ENCODE measurements at regions not wholly inside any gene's neighbourhood (a gene's known extent, or its start where the extent isn't known, plus 50 kb on each side); places are given as distances from the start of the nearest gene placed in this dataset.

DNA sequence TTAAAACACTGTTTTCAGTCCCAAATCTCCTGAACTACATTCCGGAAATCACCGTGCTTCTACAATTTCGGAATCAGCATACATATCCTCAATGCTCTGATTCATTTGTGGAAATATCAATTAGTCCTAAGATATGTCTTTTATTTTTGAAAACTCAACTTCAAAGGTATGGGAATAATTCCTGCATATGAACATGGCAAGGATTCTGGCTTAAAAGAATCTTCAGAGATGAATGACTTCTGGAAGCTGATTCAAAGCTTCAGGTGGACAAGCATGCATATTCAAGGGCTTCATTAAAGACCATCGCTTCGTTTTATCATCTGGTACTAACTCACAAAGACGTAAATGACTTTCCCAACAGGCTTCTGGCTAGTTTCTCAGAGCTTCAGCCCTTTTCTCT, 246.0 kb upstream of the LRRN1 start:
- no peak for DNase-seq

DNA sequence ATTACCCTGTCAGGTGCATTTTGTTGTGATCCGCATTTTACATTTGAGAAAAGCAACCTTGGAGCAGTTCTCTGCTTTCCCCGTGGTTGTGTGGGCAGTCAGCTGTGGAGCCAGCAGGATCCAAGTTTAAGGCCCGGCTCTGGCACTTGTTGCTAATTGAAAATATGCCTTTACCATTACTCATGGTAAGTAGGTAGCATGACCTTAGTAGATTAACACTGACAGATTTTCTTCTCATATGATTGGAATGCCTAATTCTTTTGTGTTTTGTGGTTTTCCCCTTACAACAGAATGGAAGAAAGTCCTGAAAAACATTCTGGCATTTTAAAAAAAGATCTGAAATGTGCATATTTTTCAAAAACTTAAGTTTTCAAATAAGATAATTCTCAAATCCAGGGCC, 246.5 kb upstream of the LRRN1 start:
- DNase-seq, result no peak

DNA sequence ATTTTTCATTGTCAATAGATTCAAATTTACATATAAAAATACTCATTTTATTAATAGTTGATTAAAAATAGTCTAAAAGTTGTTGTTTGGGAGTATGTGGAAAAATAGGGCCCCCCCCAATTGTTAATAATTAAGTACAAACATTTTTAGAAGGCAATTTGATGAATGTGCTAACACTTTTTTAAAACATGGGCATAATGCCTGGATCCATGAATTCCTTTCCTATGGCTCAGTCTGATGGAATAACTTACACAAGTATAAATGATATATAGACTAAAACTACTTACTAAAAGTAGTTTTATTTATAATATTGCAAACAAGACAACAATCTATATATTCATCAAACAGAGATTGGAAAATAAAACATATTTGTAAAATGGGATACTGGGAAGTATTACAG, 247.2 kb upstream of the LRRN1 start:
- no peak for DNase-seq

DNA sequence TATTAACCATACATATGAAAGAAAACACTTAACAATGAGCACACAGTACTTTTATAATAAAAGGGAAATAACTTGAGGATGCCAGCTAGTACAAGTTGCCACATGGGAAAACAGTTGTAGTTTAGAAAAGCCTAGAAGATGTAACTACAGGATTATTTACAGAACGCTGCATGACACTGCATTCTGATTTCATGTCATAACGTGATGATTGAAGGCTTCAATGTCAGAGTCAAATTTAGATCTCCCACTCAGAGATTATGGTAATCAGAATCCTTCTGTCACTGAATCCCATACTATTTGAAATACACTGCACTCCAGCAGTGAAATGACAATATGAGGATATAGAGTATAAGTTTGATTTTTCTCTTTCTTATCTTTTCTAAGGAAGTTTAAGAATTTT, 253.9 kb upstream of the LRRN1 start:
- DNase-seq, result no peak

DNA sequence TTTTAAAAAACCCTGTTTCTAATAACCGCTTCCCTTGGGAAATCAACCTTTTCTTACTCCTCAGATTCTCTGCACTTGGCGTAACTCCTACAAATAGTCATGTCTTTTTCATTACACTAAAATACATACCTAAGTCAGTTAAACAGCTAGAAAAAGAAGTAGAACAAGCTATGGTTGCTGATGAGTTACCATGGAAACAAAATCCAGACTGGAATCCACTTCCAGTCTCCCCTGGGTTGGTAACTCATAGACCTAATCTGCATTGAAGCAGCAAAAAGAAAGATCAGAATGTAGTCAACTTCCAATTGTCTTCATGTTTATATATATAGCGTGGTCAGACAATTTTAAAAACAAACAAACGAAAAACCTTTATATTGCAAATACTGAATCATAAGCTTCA, 260.8 kb upstream of the LRRN1 start:
- DNase-seq, result no peak

DNA sequence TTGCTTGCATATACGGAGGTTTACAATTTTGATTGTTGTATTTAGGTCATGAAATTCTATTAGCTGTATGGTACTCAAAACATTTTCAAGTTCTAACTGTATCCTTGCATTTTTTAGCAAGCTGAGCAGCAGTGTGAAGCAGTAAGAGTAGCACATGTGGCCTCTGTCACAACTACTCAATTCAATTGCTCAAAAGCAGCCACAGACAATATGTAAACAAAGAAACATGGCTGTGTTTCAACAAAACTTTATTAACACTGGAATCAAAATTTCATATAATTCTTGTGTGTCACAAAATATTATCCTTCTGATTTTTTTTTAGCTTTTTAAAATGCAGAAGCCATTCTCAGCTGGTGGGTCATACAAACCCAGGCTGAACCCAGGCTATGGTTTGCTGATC, 266.7 kb upstream of the LRRN1 start:
- DNase-seq, result no peak

DNA sequence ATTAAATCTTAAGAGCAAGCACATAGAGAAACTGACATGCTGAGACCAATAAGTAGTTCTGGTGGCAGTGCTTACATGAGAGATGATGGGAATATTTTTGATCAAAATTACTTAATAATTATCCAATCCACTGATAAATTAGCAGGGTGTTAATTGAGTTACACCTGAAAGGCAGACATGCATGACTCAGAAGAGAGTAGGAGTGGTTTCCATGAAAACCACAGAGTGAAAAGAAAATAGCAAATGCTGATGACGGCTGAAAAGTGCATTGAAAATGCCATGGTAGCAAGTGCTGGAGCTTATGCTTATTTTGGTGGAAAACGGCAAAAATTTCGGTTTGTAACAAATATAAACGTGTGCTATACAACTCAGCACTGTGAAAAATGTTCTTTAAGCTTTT, 267.8 kb upstream of the LRRN1 start:
- DNase-seq, result no peak

DNA sequence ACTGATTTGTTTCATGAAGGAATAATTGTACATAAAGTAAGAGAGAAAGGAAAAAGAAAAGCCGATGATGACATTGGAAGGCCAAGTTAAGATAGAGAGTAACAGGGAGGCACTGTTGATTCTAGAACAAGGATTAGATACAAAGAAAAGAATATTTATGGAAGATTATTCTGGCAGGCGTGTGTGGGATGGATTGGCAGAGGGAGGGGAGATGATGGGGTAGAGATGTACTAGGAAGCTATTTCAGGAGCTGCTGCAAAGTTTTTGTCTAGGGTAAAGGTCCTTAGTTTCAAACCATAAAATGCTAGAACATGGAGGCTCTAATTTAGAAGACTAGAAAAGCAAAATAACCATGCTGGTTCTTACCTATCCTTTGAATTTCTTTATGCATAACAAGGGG, 280.0 kb upstream of the LRRN1 start:
- DNase-seq, result no peak

DNA sequence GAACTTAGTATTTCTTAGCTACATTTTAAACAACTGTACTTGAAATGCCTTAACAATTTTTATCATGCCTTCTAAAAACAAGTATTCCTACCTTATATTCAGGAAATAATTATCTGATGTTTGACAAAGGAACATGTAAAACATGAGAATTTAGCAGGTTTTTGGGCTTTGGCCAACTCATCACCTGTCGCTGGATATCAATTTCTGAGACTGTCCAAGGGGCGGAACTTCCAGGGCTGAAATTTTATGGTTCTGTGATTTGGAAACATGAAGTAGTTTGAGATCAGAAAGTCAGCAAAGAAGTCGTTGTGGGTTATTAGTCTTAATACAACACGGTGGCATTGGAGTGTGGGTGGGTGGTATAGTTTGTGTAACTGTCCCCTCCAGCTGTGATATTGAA, 282.2 kb upstream of the LRRN1 start:
- DNase-seq, result no peak

DNA sequence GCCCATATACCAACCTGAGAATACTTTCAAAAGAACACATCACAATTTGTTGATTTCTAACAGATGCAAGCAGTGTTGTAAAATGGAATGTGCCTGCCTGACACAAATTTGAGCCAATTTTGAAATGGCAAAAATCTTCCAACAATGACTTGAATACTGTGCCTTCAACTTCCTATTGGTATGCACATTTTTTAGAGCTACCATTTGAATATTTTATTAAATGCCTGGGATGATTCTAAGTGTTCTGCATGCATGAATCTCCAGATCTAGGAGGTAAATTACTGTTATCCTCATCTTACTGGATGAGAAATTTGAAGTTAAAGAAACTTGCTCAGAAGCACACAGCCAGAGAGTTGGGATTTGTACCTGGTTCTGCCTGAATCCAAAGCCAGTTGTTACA, 282.8 kb upstream of the LRRN1 start:
- no peak for DNase-seq

DNA sequence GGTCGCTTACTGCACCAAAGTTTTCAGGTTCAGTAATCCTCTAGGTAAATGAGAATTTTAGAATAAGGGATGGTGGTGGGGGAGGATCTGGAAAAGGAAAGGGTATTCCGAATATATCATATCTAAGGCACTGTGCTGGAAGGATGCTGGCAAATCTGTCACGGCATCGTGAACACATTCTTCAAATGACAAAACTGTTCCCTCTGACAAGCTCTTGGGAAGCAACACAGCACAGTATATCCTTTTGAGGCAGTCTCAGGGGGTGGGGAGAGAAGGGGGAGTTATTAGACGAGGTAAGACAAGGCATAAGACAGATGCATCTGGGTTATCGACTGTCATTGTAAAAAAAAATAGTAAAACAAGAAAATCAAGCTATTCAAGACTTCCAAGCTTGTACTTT, 289.6 kb upstream of the LRRN1 start:
- DNase-seq, result no peak

DNA sequence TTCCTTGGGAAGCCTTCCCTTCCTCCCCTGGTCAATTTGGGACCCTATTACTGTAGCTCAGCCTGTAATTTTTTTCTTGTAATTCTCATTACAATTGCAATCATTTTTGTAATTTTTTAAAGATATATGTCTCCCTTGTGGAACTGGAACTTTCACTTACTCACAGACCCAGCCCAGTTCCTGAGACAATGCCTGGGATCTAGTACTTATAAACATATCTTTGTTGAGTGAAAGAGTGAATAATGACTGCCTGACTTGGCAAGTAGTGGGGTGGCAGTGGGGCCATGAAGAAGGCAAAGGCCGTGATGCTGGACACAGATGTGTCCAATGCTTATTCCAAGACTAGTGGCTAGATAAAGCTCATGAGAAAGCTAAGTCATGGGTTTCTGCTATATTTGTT, 294.5 kb upstream of the LRRN1 start:
- DNase-seq, result no peak

DNA sequence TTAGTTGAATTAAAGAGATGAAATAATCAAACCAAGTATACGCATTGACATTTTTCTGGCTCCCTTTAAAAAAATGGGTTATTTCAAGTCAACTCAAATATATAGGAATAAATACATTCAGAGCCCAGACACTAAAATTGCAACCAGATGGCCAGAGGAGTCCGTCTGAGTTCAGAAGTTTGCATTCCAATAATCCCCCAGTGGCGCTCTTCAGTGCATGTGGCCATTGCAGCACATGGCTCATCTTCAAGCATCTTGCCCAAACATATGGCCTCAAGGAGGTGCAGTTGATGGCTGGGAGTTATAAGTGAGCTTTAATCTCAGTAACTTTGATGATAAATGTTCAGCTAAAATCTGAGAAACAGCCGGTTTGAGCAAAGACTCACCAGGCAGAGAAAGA, 295.8 kb upstream of the LRRN1 start:
- DNase-seq, result no peak

DNA sequence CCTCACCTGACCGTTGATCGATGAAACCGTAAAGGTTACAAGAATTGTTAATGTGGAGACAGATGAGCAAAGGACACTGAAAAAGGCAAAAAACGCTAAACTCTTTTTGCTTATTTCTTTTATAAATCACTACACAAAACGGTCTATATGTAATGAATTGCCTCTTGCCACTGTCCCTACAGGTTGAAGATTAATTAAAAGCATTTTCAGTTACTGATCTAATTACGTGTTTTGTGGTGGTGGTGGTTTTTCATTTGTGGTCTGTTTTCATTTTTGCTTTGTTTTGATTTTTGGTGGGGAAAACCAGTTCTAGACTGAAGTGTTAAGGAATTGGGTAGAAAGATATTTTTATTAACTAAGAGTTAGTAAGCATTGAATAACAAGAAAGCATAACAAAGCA, 299.2 kb upstream of the LRRN1 start:
- no peak for DNase-seq

DNA sequence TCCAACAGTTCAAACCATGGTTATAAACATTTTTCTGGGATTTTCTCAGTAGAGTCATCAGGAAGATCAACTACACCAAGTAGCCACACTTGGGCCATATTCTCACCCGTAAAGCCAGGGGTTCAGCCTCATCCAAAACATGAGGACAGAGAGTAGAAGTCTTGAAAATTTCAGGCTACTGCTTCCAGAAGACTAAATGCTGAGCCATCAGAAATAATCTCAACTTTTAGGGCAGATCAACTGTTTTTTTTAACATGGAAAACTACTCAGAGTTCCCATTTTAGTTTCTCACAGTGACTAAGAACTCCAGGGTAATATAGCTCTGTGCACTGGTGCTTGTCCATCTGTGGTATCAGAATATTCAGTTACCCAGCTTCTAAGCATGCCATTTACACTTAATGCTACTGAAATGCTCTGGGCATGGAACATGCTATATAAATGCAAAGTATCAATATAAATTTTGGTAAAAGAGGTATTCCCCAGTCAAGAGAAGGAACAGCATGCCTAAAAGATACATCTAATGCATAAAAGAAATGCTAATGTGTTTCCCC, 300.1 kb upstream of the LRRN1 start:
- no peak for DNase-seq

DNA sequence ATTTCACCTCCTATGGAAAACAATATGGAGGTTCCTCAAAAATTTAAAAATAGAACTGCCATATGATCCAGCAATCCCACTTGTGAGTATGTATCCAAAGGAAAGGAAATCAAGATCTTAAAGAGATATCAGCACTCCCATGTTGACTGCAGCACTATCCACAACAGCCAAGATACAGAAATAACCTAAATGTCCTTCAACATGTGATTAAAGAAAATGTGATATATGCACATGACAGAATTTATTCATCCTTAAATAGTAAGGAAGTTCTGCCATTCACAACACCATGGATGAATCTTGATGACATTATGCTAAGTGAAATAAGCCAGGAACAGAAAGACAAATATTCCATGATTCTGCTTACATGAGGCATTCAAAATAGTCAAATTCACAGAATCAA, 303.6 kb upstream of the LRRN1 start:
- DNase-seq, result no peak

DNA sequence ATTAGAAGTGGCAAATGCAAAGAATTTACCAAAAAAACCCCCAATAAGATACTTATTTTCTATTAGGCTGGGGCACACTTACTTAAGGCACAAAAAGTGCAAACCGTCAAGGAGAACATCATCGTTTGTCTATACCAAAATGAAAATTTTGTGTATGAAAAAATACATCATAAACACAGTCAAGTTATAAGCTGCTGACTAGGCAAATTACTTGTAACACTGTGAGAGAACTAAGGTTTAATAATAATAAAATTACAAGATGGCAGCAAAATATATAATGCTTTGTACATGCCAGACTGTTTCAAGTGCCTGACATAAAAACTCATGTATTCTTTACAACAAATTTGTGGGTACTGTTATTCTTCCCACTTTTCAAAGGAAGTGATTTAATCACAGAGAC, 297.2 kb upstream of the CRBN start:
- DNase-seq, result no peak

DNA sequence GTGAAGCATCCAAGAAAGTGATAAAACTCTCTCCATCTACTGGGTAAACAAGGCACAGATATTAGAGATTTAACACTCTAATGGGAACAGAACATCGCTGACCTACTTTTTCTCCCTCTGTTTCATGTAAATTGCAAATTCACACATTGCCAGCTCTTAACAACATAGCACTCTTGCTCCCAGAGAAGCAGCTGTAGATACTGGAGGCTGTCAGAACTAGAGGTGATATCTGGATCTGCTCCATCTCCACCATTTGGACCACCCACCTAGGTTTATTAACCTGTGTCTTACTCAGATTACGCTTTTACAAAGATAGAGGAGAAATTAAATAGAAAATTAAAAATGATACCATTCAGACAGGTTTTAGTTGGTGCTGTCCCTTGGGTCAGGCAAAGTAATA, 289.1 kb upstream of the CRBN start:
- DNase-seq, result no peak

DNA sequence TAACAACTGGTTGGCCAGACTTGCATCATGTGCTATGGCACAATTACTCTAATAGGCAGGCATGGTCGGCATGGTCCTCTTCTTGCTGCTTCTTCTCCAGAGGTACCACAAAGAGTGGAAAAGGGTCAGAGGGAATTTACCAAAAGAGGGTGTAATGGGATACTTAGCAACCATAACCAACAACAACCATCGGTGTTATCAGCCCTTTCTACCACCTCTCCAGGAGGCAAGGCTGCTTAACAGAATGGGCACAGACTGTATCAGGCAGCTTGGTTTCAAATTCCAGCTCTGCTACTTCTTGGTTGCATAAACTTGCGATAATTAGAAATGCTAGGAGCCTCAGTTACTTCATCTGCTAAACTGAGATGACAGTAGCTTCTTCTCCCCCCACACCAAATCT, 284.6 kb upstream of the CRBN start:
- no peak for DNase-seq

DNA sequence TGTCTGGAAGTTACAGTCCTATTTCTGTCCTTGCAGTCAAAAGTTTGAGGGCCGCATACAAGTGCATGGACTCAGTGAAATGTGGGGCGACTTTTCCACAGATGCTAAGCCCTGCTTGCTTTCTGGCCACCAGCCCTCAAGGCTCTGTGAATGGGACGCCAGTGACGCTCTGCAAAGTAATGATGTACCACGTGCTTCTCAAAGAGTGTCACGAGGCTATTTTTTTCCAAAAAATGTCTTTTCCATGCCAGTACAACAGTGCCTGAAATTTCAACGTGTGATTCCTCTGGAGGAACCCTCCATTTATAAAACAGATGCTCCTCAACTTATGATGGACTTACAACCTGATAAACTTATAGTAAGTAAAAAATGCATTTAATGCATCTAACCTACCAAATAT, 281.8 kb upstream of the CRBN start:
- no peak for DNase-seq

DNA sequence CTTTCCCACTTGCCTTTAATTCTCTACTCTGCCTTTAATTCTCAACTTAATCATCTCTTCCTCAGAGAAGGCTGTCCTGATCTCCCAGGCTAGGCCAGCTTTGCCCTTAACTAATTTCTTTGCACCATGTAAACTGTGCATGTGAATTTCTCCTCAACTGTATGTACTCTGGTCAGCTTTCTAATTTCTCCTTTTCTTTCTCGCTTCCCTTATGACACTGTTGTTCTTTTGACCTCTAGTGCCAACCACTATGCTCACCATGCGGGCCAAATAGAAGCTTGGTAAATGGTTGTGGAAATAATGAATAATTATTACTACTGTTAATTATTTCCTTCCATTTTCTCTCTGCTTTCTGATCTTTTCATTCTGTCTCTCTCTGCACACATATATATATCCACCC, 269.0 kb upstream of the CRBN start:
- DNase-seq, result no peak

DNA sequence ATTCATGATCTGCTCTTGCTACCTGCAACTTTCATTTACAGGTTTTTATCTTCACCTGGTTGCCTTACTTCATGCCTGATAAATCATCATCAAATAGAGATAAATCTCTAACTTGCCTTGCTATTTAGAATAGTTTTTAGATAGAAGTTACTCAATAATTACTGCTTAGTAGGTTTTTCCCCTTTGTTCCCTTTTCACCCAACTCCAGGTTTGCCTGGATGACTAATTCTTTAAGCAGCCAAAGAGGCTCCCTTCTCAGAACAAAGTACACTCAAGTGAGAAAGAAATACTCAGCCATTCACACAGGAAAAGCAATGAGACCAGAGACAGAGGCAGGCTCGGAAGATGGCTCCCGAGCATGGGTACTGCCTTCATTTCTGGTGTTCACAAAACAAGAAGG, 268.1 kb upstream of the CRBN start:
- no peak for DNase-seq

DNA sequence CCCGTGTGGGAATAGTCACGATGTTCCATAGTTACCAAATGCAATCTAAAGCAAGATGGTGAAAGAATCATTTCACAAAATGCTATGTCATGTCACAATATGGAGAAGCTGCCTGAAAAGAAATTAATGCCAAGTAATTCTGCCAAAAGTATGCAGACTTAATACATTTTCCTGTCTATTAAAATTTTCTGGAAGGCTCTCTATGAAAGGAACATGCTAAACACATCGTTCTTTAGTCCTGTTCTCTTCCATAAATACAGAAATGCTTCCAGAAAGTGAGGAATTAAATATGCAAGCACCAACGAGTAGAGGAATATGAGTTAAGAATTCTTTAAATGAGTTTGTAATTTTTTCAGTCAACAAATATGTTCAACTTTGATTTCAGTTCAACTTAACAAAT, 266.8 kb upstream of the CRBN start:
- DNase-seq, result no peak

DNA sequence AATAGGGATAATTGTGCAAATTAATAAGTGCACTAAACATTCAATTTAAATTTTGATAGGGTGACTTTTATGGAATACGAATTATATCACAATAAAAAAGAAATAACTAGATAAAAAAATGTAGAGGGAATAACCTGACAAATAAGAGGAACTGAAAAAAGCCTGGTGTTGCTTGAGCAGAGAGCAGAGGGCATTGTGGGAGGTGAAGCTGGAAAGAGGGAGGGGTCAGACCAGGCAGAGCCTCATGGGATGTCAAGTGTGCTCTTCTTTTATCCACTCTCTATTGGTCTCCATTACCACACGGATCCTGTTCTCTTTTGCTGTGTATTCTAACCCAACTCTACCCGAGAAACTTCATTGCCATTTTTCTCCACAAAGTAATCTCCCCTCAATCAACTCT, 264.0 kb upstream of the CRBN start:
- no peak for DNase-seq

DNA sequence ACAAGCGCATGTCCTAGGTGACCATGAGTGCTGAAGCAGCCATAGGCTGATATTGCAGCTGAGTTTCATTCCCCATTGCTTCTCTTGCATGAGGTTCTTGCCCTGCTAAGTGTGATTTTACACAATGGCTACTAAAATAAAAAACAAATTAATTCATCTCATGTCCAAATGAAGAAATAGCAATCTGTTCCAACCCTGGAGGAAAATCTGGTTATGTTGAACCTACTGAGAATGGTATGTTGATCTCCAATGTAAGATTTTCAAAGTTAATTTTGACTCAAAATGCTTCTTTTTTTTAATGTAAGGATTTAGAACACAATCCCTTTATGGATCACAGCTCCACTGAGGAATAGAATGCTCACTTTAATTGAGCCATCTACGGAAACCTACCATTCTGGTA, 254.2 kb upstream of the CRBN start:
- DNase-seq, result no peak

DNA sequence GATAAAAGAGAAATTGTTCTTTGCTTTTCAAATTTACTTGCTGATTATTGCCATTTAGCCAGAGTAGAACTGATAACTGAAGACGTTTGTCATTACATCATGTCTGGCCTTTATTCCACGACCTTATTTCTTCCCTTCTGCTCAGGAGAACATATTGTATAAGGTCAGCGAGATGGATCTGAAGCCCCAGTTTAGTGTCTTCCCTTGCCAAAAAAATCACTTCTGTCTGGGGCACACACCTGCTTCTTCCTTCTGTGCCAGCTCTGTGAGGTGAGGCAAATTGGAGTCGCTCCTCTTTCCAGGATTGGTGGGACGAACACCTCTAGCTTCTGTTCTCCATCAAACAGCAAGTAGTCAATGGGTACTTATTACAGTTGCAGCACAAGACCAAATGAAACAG, 250.3 kb upstream of the CRBN start:
- DNase-seq, result no peak
